WTC11 (cell line): ENCODE measurements at regions not wholly inside any gene's neighbourhood (a gene's known extent, or its start where the extent isn't known, plus 50 kb on each side); places are given as distances from the start of the nearest gene placed in this dataset.

Experiments used
- ATAC-seq: fragments of 200-7000 bp; cut with Tn5 transposase; 2 replicates; pipeline ENCODE4 v1.10.0; 2021; ENCODE audit warnings: mild to moderate bottlenecking, moderate library complexity
- CTCF ChIA-PET: fragments of 300-600 bp; sonication (Branson Sonifier 250); formaldehyde crosslinking; loops from one replicate; lab custom pipeline; 2021; ENCODE audit warnings: antibody characterized with exemption; lab: Charles Lee
- POLR2A ChIA-PET: fragments of 350-600 bp; sonication (Branson Sonifier 250); formaldehyde crosslinking; loops from one replicate; lab custom pipeline; 2021; ENCODE audit warnings: antibody characterized with exemption; lab: Charles Lee
- DNase-seq: peaks from one replicate; pipeline ENCODE4 v3.0.0; 2021; ENCODE audit warnings: low spot score
- H3K27ac Mint-ChIP-seq: 2 replicates; pipeline ENCODE4 v1.8.0; 2021; ENCODE audit warnings: mixed read lengths
- H3K27me3 Mint-ChIP-seq: 2 replicates; pipeline ENCODE4 v1.8.0; 2021; ENCODE audit warnings: low read depth, mild to moderate bottlenecking, moderate library complexity, mixed read lengths
- H3K36me3 Mint-ChIP-seq: 2 replicates; pipeline ENCODE4 v1.8.0; 2021; ENCODE audit warnings: mixed read lengths
- H3K4me1 Mint-ChIP-seq: 2 replicates; pipeline ENCODE4 v1.8.0; 2022; ENCODE audit warnings: mixed read lengths
- H3K4me3 Mint-ChIP-seq: 2 replicates; pipeline ENCODE4 v1.8.0; 2021; ENCODE audit warnings: mild to moderate bottlenecking, moderate library complexity, mixed read lengths
- H3K9me3 Mint-ChIP-seq: 2 replicates; pipeline ENCODE4 v1.8.0; 2021; ENCODE audit warnings: mixed read lengths
- ARID4B ChIP-seq: sonication (generic); formaldehyde crosslinking; IDR thresholded peaks from 2 replicates; pipeline ENCODE4 v1.8.0; 2023; ENCODE audit warnings: missing genetic modification reagents, mild to moderate bottlenecking, borderline replicate concordance
- ATF3 ChIP-seq: sonication (generic); formaldehyde crosslinking; conservative IDR thresholded peaks from 2 replicates; pipeline ENCODE4 v1.8.1; 2022; ENCODE audit warnings: mild to moderate bottlenecking, missing genetic modification reagents
- CREM ChIP-seq: sonication (generic); formaldehyde crosslinking; IDR thresholded peaks from 2 replicates; pipeline ENCODE4 v1.8.1; 2022; ENCODE audit warnings: mild to moderate bottlenecking, missing genetic modification reagents, moderate library complexity
- E2F5 ChIP-seq: sonication (generic); formaldehyde crosslinking; IDR thresholded peaks from 2 replicates; pipeline ENCODE4 v1.8.1; 2022; ENCODE audit warnings: mild to moderate bottlenecking, moderate library complexity, missing genetic modification reagents
- ERG ChIP-seq: fragments of 250-450 bp; sonication (Bioruptor Pico); IDR thresholded peaks from 2 replicates; pipeline ENCODE4 v1.8.0; 2021; ENCODE audit warnings: mild to moderate bottlenecking
- NFE2L1 ChIP-seq: sonication (generic); formaldehyde crosslinking; IDR thresholded peaks from 2 replicates; pipeline ENCODE4 v1.8.1; 2023; ENCODE audit warnings: missing genetic modification reagents
- NR3C1 ChIP-seq: sonication (generic); formaldehyde crosslinking; conservative IDR thresholded peaks from 2 replicates; pipeline ENCODE4 v1.8.1; 2023; ENCODE audit warnings: low read depth, mild to moderate bottlenecking, missing genetic modification reagents
- SOX15 ChIP-seq: fragments of 250-450 bp; sonication (Bioruptor Pico); IDR thresholded peaks from 2 replicates; pipeline ENCODE4 v1.9.0; 2021; ENCODE audit warnings: mild to moderate bottlenecking
- STAT6 ChIP-seq: sonication (generic); formaldehyde crosslinking; conservative IDR thresholded peaks from 2 replicates; pipeline ENCODE4 v1.8.1; 2023; ENCODE audit warnings: mild to moderate bottlenecking, low read depth, missing genetic modification reagents, moderate library complexity
- ZBTB21 ChIP-seq: sonication (generic); formaldehyde crosslinking; IDR thresholded peaks from 2 replicates; pipeline ENCODE4 v1.8.1; 2023; ENCODE audit warnings: mild to moderate bottlenecking, missing genetic modification reagents, borderline replicate concordance
- ZNF232 ChIP-seq: sonication (generic); formaldehyde crosslinking; IDR thresholded peaks from 2 replicates; pipeline ENCODE4 v1.8.0; 2022; ENCODE audit warnings: mild to moderate bottlenecking, missing genetic modification reagents
- TF ChIP-seq, protein P1 (sequence below): sonication (generic); formaldehyde crosslinking; IDR thresholded peaks from 2 replicates; pipeline ENCODE4 v1.8.1; 2022; ENCODE audit warnings: missing genetic modification reagents, borderline replicate concordance
- TF ChIP-seq, protein P2 (sequence below): fragments of 250-450 bp; sonication (Bioruptor Pico); conservative IDR thresholded peaks from 2 replicates; pipeline ENCODE4 v1.9.0; 2021; ENCODE audit warnings: mild to moderate bottlenecking
- TF ChIP-seq, protein P3 (sequence below): sonication (generic); formaldehyde crosslinking; IDR thresholded peaks from 2 replicates; pipeline ENCODE4 v1.8.1; 2022; ENCODE audit warnings: low read depth, mild to moderate bottlenecking, moderate library complexity, missing genetic modification reagents, borderline replicate concordance
- TF ChIP-seq, protein P4 (sequence below): sonication (generic); formaldehyde crosslinking; IDR thresholded peaks from 2 replicates; pipeline ENCODE4 v1.8.0; 2023; ENCODE audit warnings: mild to moderate bottlenecking, missing genetic modification reagents
- TF ChIP-seq, protein P5 (sequence below): fragments of 250-450 bp; sonication (Bioruptor Pico); IDR thresholded peaks from 2 replicates; pipeline ENCODE4 v1.9.0; 2021; ENCODE audit warnings: mild to moderate bottlenecking
- TF ChIP-seq, protein P6 (sequence below): sonication (generic); formaldehyde crosslinking; IDR thresholded peaks from 2 replicates; pipeline ENCODE4 v1.8.1; 2022; ENCODE audit warnings: low read depth, missing genetic modification reagents, borderline replicate concordance

- CTCF ChIA-PET = no interaction called here
- Mint-ChIP-seq H3K36me3 (no peaks in the 10 kb centered on the region), H3K27me3 (no peaks in the 10 kb centered on the region), H3K4me3 (no peak overlapping the region), H3K4me1 (peaks cover 3% of the 10 kb centered on the region), H3K9me3 (no peaks in the 10 kb centered on the region), H3K27ac (no peak overlapping the region; the same call in 1 of the 2 replicates)
- POLR2A ChIA-PET = no interaction called here
- ATAC-seq (no peak), DNase-seq (no peak)
- TF ChIP-seq, protein P1, sequence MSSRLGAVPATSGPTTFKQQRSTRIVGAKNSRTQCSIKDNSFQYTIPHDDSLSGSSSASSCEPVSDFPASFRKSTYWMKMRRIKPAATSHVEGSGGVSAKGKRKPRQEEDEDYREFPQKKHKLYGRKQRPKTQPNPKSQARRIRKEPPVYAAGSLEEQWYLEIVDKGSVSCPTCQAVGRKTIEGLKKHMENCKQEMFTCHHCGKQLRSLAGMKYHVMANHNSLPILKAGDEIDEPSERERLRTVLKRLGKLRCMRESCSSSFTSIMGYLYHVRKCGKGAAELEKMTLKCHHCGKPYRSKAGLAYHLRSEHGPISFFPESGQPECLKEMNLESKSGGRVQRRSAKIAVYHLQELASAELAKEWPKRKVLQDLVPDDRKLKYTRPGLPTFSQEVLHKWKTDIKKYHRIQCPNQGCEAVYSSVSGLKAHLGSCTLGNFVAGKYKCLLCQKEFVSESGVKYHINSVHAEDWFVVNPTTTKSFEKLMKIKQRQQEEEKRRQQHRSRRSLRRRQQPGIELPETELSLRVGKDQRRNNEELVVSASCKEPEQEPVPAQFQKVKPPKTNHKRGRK (CRISPR knock-in tag) = no peak
- TF ChIP-seq ARID4B (CRISPR knock-in tag) (no peak), NFE2L1 (CRISPR knock-in tag) (no peak), ZNF232 (CRISPR knock-in tag) (no peak), STAT6 (CRISPR knock-in tag) (no peak), CREM (CRISPR knock-in tag) (no peak), SOX15 (CRISPR knock-in tag) (no peak), NR3C1 (CRISPR knock-in tag) (no peak), ERG (CRISPR knock-in tag) (no peak), ZBTB21 (CRISPR knock-in tag) (no peak), ATF3 (CRISPR knock-in tag) (no peak), E2F5 (CRISPR knock-in tag) (no peak)
- TF ChIP-seq, protein P2, sequence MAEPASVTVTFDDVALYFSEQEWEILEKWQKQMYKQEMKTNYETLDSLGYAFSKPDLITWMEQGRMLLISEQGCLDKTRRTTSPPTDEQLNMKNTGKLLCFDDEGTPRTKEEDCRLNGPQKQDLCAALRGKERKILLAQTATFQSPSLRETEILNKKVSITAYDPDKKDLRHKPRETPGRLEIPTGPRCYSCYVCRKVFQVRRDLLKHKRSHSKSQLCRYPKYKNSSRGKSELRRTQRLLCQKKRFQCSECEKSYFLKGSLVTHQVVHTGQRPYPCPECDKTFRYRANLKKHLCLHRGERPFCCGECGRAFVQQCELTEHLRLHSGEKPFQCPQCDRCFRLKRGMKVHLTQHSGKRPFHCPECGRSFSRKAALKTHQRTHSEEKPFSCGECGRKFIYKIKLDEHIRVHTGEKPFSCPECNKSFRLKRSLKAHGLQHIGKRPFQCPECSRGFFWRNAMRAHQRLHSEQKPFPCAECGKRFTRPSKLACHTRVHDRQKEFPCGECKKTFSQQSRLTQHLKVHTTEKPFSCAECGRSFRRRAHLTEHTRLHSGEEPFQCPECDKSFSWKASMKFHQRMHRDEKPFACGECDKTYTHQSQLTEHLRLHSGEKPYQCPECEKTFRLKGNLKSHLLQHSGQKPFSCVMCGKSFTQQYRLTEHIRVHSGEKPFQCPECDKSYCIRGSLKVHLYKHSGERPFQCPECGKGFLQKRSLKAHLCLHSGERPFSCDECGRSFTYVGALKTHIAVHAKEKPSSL = no peak
- TF ChIP-seq, protein P3, sequence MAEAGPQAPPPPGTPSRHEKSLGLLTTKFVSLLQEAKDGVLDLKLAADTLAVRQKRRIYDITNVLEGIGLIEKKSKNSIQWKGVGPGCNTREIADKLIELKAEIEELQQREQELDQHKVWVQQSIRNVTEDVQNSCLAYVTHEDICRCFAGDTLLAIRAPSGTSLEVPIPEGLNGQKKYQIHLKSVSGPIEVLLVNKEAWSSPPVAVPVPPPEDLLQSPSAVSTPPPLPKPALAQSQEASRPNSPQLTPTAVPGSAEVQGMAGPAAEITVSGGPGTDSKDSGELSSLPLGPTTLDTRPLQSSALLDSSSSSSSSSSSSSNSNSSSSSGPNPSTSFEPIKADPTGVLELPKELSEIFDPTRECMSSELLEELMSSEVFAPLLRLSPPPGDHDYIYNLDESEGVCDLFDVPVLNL (CRISPR knock-in tag) = no peak
- TF ChIP-seq, protein P4, sequence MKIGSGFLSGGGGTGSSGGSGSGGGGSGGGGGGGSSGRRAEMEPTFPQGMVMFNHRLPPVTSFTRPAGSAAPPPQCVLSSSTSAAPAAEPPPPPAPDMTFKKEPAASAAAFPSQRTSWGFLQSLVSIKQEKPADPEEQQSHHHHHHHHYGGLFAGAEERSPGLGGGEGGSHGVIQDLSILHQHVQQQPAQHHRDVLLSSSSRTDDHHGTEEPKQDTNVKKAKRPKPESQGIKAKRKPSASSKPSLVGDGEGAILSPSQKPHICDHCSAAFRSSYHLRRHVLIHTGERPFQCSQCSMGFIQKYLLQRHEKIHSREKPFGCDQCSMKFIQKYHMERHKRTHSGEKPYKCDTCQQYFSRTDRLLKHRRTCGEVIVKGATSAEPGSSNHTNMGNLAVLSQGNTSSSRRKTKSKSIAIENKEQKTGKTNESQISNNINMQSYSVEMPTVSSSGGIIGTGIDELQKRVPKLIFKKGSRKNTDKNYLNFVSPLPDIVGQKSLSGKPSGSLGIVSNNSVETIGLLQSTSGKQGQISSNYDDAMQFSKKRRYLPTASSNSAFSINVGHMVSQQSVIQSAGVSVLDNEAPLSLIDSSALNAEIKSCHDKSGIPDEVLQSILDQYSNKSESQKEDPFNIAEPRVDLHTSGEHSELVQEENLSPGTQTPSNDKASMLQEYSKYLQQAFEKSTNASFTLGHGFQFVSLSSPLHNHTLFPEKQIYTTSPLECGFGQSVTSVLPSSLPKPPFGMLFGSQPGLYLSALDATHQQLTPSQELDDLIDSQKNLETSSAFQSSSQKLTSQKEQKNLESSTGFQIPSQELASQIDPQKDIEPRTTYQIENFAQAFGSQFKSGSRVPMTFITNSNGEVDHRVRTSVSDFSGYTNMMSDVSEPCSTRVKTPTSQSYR (CRISPR knock-in tag) = no peak
- TF ChIP-seq, protein P5, sequence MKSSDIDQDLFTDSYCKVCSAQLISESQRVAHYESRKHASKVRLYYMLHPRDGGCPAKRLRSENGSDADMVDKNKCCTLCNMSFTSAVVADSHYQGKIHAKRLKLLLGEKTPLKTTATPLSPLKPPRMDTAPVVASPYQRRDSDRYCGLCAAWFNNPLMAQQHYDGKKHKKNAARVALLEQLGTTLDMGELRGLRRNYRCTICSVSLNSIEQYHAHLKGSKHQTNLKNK (CRISPR knock-in tag) = no peak
- TF ChIP-seq, protein P6, sequence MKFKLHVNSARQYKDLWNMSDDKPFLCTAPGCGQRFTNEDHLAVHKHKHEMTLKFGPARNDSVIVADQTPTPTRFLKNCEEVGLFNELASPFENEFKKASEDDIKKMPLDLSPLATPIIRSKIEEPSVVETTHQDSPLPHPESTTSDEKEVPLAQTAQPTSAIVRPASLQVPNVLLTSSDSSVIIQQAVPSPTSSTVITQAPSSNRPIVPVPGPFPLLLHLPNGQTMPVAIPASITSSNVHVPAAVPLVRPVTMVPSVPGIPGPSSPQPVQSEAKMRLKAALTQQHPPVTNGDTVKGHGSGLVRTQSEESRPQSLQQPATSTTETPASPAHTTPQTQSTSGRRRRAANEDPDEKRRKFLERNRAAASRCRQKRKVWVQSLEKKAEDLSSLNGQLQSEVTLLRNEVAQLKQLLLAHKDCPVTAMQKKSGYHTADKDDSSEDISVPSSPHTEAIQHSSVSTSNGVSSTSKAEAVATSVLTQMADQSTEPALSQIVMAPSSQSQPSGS (CRISPR knock-in tag) = no peak
Measured at GRCh38 chr6:99120641-99121040, 172.9 kb upstream of the FBXL4 start.
